ENCODE measurements at regions not wholly inside any gene's neighbourhood (a gene's known extent, or its start where the extent isn't known, plus 50 kb on each side); places are given as distances from the start of the nearest gene placed in this dataset.

DNA sequence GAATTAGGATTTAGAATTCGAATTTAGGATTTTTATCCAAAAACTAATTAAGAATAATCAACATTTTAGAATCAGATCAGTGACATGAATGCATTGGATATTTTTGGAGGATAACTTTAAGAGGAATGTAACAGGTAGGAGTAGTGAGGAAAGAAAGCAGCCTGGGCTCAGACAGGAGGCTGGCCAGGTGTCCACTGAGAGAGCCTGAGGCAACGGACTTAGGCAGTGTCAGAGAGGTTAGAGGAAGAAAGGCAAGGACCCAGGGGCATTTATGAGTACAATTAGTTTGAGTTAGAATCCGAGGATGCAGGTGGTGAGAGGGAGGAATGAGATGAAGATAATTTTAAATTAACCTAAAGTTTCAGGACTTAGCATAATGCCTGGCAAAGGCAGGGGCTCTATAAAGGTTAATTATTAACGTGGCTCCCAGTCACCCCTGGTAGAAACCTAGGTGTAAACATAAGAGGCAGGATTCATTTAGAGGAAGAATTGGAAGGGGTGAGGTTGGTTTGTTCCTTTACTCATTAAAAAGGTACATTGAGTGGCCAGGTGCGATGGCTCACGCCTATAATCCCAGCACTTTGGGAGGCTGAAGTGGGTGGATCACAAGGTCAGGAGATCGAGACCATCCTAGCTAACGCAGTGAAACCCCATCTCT is 507.1 kb downstream of the TMEM182 start:
- Mint-ChIP-seq H3K27ac (no peak overlapping the region), H3K36me3 (ENCODE audit: low read depth) (no peaks in the 10 kb centered on the region), H3K27me3 (no peaks in the 10 kb centered on the region), H3K9me3 (peaks cover 13% of the 10 kb centered on the region), H3K4me1 (ENCODE audit: low read depth) (no peaks in the 10 kb centered on the region), H3K4me3 (no peak overlapping the region)
- CTCF ChIA-PET, result no interaction called here
- TF ChIP-seq CTCF (IDR thresholded peaks at IDR 0.05), result no peak
- H3K36me3 ChIP-seq (ENCODE audit: insufficient read depth, low read length), result no peaks in the 10 kb centered on the region
- POLR2A ChIA-PET, result no interaction called here
- ATAC-seq (ENCODE audit: poor library complexity) (no peak), DNase-seq (no peak)
- no peak overlapping the region for H3K4me3 ChIP-seq (ENCODE audit: low read length)
- H3K4me1 ChIP-seq (ENCODE audit: insufficient read depth, low read length), result no peaks in the 10 kb centered on the region
- H3K27me3 ChIP-seq (ENCODE audit: control insufficient read depth in 1 of 2, insufficient read depth in 2 of 2, low read length in 2 of 2), result no peaks in the 10 kb centered on the region
- peaks cover 5 to 16% of the 10 kb centered on the region in 2 experiments for H3K9me3 ChIP-seq (ENCODE audit: control insufficient read depth in 1 of 2, insufficient read depth in 1 of 2, low read length in 2 of 2)
- no peak overlapping the region for H3K27ac ChIP-seq (ENCODE audit: low read depth in 1 of 2, low read length in 2 of 2)
- intact Hi-C loops (cut with DNase I, micrococcal nuclease), result no loop called here

DNA sequence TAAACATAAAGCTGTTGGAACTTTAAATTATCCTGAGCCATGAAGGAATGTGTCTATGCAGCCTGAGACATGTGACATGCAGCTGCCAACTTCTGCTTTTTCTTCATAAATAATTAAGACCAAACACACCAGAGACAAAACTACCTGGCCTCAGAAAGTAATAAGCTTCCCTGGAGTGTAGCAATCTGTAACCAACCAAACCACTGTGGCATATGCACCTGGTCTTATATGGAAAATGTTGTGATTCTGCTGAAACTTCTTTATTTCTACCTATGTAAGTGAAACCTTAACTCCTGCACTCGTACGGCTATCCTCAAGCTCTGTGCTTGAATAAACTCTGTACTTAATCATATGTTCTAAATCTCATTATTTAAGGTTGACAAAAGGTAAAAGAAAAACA is 515.0 kb downstream of the TMEM182 start:
- Histone ChIP-seq H3K4me1 (ENCODE audit: insufficient read depth, low read length) (no peaks in the 10 kb centered on the region), H3K9me3 (ENCODE audit: control insufficient read depth in 1 of 2, insufficient read depth in 1 of 2, low read length in 2 of 2) (peaks cover 0 to 3% of the 10 kb centered on the region in 2 experiments), H3K36me3 (ENCODE audit: insufficient read depth, low read length) (no peaks in the 10 kb centered on the region), H3K4me3 (ENCODE audit: low read length) (no peak overlapping the region), H3K27ac (ENCODE audit: low read depth in 1 of 2, low read length in 2 of 2) (no peak overlapping the region), H3K27me3 (ENCODE audit: control insufficient read depth in 1 of 2, insufficient read depth in 2 of 2, low read length in 2 of 2) (no peaks in the 10 kb centered on the region)
- TF ChIP-seq CTCF (IDR thresholded peaks at IDR 0.05), result no peak
- Mint-ChIP-seq H3K36me3 (ENCODE audit: low read depth) (no peaks in the 10 kb centered on the region), H3K4me1 (ENCODE audit: low read depth) (no peaks in the 10 kb centered on the region), H3K9me3 (no peaks in the 10 kb centered on the region), H3K27ac (no peak overlapping the region), H3K4me3 (no peak overlapping the region), H3K27me3 (no peaks in the 10 kb centered on the region)
- POLR2A ChIA-PET, result no interaction called here
- DNase-seq (no peak), ATAC-seq (ENCODE audit: poor library complexity) (no peak)
- CTCF ChIA-PET, result no interaction called here
- intact Hi-C loops (cut with DNase I, micrococcal nuclease), result no loop called here

DNA sequence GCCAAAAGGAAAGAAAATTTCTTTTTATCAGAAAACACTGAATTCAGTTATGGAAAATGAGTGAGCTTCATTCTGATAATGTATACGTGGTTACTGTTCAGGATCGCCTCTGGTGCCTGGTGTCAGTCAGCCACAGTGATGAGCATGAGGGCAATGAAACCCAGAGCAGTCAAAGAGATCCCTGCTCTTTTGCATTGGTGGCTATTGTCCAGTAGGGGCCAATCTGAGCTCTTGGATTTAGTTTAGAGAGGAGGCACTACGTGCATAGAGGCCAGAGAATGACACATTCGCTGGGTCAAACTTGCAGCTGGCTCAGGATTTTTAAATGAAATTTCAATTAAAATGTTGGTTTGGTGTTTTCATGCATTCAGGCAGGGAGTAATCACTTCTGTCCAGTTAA is 522.9 kb downstream of the TMEM182 start:
- ChIA-PET CTCF (no interaction called here), POLR2A (no interaction called here)
- Histone ChIP-seq H3K36me3 (ENCODE audit: insufficient read depth, low read length) (no peaks in the 10 kb centered on the region), H3K9me3 (ENCODE audit: control insufficient read depth in 1 of 2, insufficient read depth in 1 of 2, low read length in 2 of 2) (peaks cover 0 to 3% of the 10 kb centered on the region in 2 experiments), H3K4me1 (ENCODE audit: insufficient read depth, low read length) (no peaks in the 10 kb centered on the region), H3K4me3 (ENCODE audit: low read length) (no peak overlapping the region), H3K27ac (ENCODE audit: low read depth in 1 of 2, low read length in 2 of 2) (no peak overlapping the region), H3K27me3 (ENCODE audit: control insufficient read depth in 1 of 2, insufficient read depth in 2 of 2, low read length in 2 of 2) (no peaks in the 10 kb centered on the region)
- Mint-ChIP-seq H3K4me3 (no peak overlapping the region), H3K4me1 (ENCODE audit: low read depth) (no peaks in the 10 kb centered on the region), H3K36me3 (ENCODE audit: low read depth) (no peaks in the 10 kb centered on the region), H3K27ac (no peak overlapping the region), H3K9me3 (peaks cover 2% of the 10 kb centered on the region), H3K27me3 (no peaks in the 10 kb centered on the region)
- no peak for TF ChIP-seq CTCF (IDR thresholded peaks at IDR 0.05)
- intact Hi-C loops (cut with DNase I, micrococcal nuclease), result no loop called here
- ATAC-seq (ENCODE audit: poor library complexity) (no peak), DNase-seq (no peak)

Measured in CD4-positive, alpha-beta T cell (primary cell).